CD4-positive, alpha-beta T cell treated with Interleukin-21 for 1 hour (primary cell): ENCODE measurements at regions not wholly inside any gene's neighbourhood (a gene's known extent, or its start where the extent isn't known, plus 50 kb on each side); places are given as distances from the start of the nearest gene placed in this dataset.

Experiments
- DNase-seq: peaks from one replicate; pipeline ENCODE4 v3.0.0-alpha.2; 2020

DNA sequence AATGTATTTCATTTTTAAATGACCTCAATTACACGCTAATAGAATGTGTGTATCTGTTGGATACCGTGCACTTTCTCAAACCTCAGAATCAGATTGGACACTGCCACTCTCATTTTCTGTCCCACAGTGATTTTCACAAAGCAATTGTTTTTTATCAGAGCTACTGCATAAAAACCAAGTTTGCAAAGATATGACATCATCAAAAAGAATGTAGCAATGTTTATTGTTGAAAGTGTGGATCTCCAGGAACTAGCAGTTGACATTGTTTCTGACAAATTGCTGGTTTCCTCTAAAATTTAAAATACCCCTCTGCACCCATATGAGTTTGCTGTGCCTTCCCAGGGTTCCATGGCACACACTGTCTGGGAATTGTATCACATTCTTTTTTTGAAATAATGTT lies 362.7 kb upstream of the DDI1 start:
- DNase-seq, result no peak

- DNase-seq, result no peak
Measured at GRCh38 chr11:103676413-103676812, 360.0 kb upstream of the DDI1 start.

DNA sequence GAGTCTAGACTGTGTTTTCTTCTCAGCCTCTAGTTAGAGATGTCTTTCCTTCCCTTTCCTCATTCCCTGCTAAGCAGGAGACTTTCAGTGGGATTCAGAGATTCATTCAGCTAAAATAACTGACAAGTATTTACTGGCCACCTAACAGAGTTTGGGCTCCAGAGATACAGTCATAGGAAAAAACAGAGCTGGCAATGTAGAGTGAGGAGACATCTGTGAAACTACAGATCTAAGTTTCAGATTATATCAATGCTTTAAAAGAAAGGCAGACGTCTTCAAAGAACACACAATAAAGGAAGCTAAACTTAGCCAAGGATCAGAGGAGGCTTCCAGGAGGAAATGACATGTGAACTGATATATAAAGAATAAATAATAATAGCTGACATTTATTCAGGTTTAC lies 355.6 kb upstream of the DDI1 start:
- no peak for DNase-seq

DNA sequence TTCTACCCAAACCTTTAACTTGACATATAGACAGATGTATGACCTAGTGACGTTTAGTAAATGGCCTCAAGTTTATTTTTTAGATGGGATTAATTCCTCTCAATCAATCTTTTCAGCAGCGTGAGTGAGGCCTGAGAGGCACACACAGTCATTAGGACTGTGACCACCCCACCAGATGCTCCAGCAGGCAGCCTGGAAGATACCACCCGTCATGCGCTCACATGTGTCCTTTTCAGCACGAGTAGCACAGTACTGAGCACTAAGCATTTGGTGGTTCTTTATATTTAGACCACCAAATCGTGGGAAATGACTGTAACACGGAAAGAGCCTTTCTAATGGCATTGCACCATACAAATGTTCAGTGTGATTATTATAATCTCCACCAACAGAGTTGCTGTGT lies 354.6 kb upstream of the DDI1 start:
- DNase-seq, result no peak

DNA sequence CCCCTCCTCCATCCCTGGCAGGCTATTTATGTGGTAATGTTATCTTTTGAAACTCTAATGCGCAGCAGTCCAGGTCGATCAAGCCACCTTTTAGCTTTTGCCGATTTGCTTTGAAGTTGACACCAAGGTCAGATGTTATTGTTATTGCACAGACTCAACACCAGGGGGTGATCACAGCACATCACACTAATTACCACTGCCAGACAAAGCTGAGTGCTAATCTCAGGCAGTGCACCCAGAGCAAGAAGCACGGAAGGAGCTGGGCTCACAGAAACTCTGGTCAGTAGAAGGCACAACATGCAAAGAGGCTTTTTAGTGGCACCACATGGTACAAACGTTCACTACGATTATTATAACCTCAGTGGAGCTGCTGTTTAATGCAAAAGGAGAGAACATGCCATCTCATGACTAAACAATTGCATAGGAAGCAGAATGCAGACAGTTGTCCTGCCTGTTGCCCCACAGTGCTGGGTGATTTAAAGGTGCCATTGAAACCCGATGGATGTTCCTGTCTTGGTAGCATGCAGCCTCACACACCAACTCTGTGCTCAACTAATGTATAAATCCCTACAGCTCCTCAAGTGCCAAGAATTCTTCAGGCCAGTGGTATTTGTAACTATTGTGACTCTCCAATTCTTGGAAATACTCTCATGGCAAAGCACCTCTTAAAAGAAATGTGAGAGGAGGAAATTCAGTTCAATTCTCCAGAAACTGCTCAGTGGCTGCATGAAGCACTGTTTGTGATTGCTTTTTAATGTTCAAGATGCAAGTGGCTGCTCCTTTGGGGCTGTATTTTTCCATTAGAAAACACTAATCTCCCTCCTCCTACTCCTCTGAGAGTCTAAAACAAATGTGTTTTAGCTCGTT lies 353.9 kb upstream of the DDI1 start:
- peak; percentile 66 for DNase-seq

GRCh38 chr11:103683576-103683975 lies 352.9 kb upstream of the DDI1 start:
- DNase-seq, result no peak

- DNase-seq, result no peak
Measured at GRCh38 chr11:103688924-103689323, 347.5 kb upstream of the DDI1 start.

GRCh38 chr11:103690356-103690755 lies 346.1 kb upstream of the DDI1 start:
- no peak for DNase-seq

GRCh38 chr11:103696123-103696522 lies 340.3 kb upstream of the DDI1 start:
- DNase-seq, result no peak

DNA sequence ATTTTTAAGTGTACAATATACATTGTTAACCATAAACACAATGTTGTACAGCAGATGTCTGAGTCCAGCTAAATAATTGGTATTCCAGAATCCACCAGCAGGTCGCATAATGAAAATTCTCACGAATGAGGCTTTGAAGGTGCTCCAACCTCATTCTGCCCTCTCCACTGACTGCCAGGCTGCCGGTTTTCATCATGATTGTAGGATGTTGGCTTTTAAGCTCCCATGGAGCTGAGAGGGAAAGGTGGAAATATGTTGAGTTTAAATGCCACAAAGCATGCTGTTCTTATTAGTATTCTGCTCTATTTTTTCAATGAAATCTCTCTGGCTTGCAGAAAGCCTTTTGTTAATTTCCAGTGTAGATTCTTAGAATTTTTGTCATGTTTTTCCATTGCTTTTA lies 337.2 kb upstream of the DDI1 start:
- DNase-seq, result no peak

- DNase-seq, result no peak
Measured at GRCh38 chr11:103699656-103700055, 336.8 kb upstream of the DDI1 start.

DNA sequence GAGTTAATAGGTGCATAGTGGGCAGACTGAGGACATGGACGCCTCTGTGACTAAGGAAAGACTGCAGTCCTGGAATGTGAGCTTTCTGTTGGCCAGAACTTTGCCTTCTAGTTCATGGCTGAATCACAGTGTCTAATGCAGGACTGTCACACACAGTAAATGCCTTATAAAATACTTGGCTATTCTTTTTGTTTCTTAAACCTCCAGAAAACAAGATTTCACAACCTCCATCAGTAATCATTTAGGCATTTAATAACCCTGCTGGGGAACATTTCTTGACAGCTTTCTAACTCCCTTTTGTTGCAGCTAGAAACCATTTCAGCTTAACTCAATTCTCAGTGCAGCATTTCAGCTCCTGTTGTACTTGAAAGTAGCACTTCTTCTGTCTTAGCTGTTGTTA lies 335.8 kb upstream of the DDI1 start:
- no peak for DNase-seq

GRCh38 chr11:103703437-103703836 lies 333.0 kb upstream of the DDI1 start:
- no peak for DNase-seq

- DNase-seq, result no peak
Measured at GRCh38 chr11:103703954-103704353, 332.5 kb upstream of the DDI1 start.

GRCh38 chr11:103705642-103706041 lies 330.8 kb upstream of the DDI1 start:
- no peak for DNase-seq

DNA sequence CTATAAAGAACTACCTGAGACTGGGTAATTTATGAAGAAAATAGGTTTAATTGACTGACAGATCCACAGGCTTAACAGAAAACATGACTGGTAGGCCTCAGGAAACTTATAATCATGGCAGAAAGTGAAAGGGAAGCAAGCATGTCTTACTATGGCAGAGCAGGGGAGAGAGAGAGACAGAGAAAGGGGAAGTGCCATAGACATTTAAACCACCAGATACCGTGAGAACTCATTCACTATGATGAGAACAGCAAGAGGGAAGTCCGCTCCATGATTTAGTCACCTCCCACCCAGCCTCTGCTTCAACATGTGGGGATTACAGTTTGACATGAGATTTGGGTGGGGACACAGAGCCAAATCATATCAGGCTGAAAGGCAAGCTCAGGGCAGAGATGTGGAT lies 327.1 kb upstream of the DDI1 start:
- no peak for DNase-seq

DNA sequence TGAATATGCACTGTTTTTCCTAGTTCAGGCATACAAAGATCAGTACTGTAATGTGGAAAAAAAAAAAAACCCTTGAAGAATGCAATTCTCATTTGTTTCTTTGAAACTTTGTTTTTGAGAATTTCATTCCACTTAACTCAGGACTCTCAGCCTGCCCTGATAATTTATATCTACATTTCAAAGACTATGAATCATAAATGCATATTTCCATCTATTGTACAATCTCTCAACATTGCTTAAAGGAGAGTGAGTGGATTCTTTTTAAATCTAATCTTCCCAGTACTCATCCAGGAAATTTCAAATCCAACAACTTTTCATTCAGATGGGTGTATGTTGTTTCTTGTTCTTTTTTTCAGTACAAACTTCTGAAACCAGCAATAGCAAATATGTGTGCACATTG lies 322.2 kb upstream of the DDI1 start:
- DNase-seq, result no peak

GRCh38 chr11:103716363-103716762 lies 320.1 kb upstream of the DDI1 start:
- DNase-seq, result no peak

GRCh38 chr11:103727262-103727661 lies 309.2 kb upstream of the DDI1 start:
- DNase-seq, result no peak

DNA sequence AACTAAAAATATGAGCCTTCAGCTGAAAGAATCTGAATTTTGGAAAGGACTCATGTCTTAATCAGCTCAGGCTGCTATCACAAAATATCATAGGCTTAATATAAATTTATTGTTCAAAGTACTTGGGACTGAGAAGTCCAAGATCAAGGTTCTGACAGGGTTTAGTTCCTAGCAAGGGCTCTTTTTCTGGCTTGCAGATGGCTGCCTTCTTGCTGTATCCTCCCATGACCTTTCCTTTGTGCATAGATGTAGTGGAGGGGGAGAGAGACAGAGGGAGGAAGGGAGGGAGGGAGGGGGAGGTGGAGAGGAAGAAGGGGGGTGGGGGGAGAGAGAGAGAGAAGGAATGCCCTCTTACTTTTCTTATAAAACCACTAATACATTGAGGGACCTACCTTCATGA lies 306.8 kb upstream of the DDI1 start:
- no peak for DNase-seq

- DNase-seq, result no peak
Measured at GRCh38 chr11:103730131-103730940, 306.1 kb upstream of the DDI1 start.

DNA sequence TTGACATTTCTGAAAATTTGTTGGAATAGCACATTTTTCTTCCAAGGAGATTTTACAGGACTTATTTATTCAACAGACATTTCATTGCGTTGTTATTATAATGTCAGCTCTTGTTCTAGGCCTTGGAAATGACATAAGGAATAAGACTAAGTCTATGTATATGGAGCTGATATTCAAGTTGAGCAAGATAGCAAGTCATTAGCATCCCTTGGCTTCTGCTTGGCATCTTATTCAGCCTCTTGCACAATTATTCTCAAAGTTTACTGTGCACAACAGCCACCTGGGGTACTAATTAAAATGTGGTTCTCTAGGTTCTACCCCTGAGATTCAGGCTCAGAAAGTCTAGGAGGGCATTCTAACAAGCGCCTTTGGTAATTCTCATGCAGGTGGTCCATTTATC lies 304.8 kb upstream of the DDI1 start:
- no peak for DNase-seq

DNA sequence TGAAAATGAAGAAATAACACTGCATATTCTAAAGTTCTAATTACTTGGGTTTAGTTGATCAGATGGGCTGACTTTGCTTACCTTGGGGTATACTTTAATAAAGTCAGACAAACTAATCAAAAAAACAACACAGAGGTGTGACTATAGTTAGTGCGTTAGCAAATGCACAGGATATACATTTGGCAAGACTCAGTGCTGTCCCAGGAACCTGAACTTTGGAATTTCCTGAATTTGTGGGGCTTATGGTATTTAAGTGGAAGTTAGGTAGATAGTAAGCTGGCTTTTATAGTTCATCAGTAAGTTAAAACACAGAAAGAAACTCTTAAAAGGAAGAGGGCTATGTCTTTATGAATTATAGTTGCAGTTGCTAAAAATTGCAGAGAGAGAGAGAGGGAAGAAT lies 302.6 kb upstream of the DDI1 start:
- DNase-seq, result no peak

DNA sequence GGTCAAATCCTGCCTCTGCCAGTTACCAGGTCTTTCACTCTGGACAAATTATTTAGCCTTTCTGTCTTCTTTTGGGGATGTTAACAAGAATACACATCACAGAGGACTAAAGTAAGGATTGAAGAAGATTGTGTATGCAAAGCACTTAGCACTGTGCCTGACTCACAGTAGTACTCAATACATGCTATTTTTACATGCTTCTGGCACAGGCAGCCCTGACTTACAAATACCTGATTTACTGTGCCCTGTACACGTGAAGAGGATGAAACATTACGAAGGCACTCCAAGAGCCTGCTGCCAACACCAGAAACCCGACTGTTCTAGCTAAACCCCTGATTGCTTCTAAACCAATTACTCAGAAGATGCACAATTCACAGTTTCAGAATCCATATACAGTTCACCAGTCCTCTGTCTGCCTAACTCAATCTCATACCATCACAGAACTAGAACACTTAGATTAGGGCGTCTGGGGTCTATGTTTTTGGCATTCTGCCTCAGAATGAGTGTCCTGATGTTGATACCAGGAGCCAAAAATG lies 300.9 kb upstream of the DDI1 start:
- no peak for DNase-seq
